ENCODE measurements at regions not wholly inside any gene's neighbourhood (a gene's known extent, or its start where the extent isn't known, plus 50 kb on each side); places are given as distances from the start of the nearest gene placed in this dataset.

GRCh38 chr11:112650527-112650926 is 310.7 kb upstream of the NCAM1 start (continued):
- TF ChIP-seq, protein P1, sequence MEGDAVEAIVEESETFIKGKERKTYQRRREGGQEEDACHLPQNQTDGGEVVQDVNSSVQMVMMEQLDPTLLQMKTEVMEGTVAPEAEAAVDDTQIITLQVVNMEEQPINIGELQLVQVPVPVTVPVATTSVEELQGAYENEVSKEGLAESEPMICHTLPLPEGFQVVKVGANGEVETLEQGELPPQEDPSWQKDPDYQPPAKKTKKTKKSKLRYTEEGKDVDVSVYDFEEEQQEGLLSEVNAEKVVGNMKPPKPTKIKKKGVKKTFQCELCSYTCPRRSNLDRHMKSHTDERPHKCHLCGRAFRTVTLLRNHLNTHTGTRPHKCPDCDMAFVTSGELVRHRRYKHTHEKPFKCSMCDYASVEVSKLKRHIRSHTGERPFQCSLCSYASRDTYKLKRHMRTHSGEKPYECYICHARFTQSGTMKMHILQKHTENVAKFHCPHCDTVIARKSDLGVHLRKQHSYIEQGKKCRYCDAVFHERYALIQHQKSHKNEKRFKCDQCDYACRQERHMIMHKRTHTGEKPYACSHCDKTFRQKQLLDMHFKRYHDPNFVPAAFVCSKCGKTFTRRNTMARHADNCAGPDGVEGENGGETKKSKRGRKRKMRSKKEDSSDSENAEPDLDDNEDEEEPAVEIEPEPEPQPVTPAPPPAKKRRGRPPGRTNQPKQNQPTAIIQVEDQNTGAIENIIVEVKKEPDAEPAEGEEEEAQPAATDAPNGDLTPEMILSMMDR (IDR thresholded peaks at IDR 0.05; ENCODE audit: control extremely low read depth in 1 of 3, insufficient read depth in 1 of 3, low read depth in 1 of 3, low read length in 3 of 3) = no peak
- TF ChIP-seq YY1 (IDR thresholded peaks at IDR 0.05; ENCODE audit: low read depth, low read length) = no peak

All from H1 (cell line).